ENCODE measurements at regions not wholly inside any gene's neighbourhood (a gene's known extent, or its start where the extent isn't known, plus 50 kb on each side); places are given as distances from the start of the nearest gene placed in this dataset.

DNA sequence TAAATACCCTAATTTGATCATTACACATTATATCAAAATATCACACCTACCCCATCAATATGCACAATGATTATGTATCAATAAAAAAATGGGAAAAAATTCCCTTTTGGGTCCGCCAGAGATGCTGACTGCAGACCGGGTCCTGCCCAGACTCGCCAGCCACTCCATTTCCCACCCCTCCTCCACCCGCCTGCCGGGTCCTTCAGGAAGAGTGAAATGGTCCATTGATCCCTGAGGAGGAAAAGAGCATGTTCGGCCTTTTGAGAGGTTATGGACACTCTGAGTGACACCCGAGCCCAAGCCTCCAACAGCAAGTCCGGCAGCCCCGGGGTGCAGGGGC, 123.9 kb upstream of the ZFHX3 start:
- TF ChIP-seq, protein P1, sequence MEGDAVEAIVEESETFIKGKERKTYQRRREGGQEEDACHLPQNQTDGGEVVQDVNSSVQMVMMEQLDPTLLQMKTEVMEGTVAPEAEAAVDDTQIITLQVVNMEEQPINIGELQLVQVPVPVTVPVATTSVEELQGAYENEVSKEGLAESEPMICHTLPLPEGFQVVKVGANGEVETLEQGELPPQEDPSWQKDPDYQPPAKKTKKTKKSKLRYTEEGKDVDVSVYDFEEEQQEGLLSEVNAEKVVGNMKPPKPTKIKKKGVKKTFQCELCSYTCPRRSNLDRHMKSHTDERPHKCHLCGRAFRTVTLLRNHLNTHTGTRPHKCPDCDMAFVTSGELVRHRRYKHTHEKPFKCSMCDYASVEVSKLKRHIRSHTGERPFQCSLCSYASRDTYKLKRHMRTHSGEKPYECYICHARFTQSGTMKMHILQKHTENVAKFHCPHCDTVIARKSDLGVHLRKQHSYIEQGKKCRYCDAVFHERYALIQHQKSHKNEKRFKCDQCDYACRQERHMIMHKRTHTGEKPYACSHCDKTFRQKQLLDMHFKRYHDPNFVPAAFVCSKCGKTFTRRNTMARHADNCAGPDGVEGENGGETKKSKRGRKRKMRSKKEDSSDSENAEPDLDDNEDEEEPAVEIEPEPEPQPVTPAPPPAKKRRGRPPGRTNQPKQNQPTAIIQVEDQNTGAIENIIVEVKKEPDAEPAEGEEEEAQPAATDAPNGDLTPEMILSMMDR (optimal IDR thresholded peaks at IDR 0.05 in 1 of 3, IDR thresholded peaks at IDR 0.05 in 1 of 3, conservative IDR thresholded peaks at IDR 0.05 in 1 of 3; ENCODE audit: extremely low read depth in 1 of 3, insufficient read depth in 2 of 3, low read length in 3 of 3) = no peak
- TF ChIP-seq EZH2 (IDR thresholded peaks at IDR 0.05; ENCODE audit: low read length) = no peak

All from keratinocyte (primary cell).